GM15510 (cell line): ENCODE measurements at regions not wholly inside any gene's neighbourhood (a gene's known extent, or its start where the extent isn't known, plus 50 kb on each side); places are given as distances from the start of the nearest gene placed in this dataset.

ENCODE experiments used
- POLR2A ChIP-seq: IDR thresholded peaks from 3 replicates; pipeline ENCODE4 v1.6.1; 2011; ENCODE audit warnings: borderline replicate concordance; ENCODE audit not compliant: insufficient read length; ENCODE audit errors: extremely low read depth

DNA sequence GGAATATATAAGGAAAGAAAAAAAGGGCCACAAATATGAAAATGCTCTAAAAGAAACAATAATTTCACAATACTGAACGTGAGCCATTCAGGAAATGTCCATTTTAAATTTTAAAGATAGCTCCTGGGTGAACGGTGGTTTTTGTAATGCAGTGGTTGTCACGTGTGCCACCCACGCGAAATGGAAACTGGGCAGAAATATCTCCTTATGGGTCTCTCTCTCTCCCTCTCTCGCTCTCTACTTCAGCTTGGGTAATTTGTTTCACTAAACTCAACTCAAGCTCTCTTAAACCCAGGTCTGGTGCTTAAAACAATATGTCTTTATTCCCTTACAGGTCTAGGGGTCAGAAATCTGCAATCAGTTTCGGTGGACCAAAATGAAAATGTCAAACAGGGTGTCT lies 150.8 kb downstream of the OR2B2 start:
- TF ChIP-seq POLR2A = no peak

DNA sequence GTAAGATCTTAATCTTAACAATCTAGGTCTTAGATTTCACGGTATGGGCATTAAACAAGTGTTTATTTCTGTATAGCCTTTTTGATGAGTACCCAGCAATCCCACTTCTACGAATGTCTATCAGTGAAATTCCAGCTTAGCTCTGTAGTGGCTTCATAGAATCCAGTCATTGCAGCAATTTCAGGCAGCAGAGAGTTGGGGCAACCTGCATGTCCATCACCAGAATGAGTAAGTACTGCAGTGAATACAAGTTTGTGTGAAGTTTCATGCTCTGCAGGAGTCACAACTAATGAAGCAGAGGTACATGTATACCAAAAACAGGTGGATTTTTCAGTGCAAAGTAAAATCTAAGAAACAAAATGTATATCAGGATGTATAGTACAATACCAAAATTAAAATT lies 151.7 kb downstream of the OR2B2 start:
- no peak for TF ChIP-seq POLR2A

DNA sequence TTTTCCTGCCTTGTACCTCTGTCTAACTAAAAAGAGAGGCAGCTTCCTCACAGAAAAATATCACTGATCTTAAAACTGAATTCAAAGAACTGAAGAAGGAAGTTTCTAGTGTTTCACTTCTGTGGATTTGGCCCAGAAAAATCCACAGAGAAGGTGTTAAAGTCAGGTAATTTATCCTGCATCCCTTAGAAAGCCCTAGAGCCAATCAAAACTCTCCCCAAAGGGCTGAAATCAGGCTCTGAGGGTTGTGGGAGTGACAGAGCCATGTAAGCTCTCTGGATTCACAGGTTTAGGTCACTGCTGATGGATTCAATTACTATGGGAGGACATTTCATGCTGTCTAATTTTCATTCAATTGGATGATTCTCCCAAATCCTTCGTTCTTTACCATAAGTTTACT lies 152.3 kb downstream of the OR2B2 start:
- no peak for TF ChIP-seq POLR2A

DNA sequence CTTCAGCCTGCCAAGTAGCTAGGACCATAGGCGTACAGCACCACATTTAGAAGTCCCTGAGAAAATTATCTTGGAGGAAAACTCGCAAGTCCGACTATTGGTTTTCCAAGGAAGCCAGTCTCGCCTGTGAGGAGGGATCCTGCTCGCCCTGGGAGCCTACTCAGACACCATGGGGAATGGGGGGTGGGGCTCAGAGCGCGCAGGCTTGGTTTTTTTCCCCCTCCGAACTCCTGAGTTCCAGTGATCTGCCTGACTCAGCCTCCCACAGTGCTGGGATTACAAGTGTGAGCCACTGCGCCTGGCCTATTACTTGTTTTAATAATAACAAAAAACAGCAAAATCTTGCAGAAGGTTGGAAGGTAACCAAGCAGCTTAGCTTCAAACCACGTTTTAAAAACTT lies 153.7 kb downstream of the OR2B2 start:
- TF ChIP-seq POLR2A = no peak

DNA sequence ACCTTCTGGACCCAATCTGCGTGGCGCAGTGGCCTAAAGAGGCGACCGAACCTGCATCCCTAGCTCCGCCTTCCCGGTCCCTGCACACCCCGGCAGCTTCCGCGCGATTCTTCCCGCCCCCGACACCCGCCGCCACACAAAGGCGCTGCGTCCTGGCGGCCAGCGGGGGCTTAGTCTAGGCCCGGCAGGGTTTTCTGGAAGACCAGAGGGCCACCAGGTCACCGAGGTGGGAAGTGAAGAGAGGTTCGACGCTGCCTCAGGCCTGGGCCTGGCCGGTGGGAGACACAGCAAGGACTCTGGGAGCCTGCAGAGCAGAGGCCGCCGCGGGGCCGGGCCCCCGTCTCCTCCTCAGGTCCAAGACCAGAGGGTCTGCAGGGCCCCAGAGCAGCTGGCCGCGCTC lies 154.9 kb downstream of the OR2B2 start:
- TF ChIP-seq POLR2A = peak; percentile 57

DNA sequence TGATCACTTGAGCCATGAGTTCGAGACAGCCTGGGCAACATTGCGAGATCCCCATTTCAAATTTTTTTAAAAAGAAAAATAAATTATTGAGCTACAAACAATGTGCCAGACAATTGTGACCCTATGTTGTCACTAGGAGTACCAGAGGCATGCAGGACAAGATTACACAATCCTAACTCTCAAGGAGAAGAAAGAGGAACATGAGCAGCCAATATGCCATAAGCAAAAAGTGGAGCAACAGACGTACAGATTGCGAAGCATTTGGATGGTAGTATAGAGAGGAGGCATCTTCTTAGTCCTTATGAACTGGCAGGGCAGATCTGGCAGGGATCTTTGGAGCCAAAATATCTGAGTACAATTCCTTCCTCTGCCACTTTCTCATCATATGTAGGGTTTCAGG lies 156.4 kb downstream of the OR2B2 start:
- TF ChIP-seq POLR2A = no peak

DNA sequence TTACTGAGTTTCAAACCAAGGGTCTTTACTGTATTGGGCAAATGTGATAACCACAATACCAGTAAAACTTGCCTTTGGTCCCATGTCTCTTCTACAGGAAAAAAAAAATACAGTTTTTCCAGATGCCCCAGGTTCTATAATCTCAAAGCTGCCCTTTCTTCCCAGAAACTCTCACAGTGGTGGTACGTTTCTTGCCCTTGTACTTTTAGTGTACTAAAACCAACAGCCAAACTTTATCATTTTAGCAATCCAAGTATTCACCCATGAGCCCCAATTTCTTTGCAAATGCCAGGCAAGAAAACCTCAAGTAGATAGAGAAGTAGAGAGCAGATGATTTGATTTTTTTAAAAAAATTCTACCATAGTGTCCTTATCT lies 157.8 kb downstream of the OR2B2 start:
- no peak for TF ChIP-seq POLR2A

DNA sequence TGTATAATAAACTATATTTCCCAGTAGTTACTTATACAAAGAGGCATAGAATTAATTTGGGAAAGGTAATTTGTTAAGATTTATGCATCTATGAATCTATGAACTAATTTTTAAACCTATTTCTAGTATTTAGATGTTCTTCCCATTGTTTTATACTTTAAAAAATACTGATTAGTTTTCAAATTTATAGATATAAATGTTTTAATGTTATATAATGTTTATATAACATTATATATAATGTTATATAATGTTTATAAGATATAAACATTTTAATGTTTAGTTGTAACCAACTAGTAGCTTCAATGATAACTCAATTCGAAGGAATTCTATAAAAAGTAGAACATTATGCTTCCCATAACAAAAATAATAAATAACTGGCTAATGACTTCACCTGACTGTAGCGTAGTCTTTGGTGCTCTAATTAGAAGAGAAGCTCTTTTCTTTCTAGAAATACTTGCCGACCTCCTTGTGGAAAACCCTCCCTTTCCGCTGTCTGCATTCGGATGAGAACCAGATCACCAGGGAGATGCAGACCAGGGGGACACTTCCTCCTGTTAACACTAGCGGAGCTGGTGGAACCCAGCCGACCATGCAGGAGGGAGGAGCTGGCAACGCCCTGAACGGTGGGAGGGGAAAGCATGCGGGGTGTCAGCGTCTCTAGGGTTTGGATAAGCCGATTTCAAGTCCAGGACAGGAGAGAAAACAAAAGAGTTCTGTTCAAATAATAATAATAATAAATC lies 158.4 kb downstream of the OR2B2 start:
- peak; percentile 32 for TF ChIP-seq POLR2A

DNA sequence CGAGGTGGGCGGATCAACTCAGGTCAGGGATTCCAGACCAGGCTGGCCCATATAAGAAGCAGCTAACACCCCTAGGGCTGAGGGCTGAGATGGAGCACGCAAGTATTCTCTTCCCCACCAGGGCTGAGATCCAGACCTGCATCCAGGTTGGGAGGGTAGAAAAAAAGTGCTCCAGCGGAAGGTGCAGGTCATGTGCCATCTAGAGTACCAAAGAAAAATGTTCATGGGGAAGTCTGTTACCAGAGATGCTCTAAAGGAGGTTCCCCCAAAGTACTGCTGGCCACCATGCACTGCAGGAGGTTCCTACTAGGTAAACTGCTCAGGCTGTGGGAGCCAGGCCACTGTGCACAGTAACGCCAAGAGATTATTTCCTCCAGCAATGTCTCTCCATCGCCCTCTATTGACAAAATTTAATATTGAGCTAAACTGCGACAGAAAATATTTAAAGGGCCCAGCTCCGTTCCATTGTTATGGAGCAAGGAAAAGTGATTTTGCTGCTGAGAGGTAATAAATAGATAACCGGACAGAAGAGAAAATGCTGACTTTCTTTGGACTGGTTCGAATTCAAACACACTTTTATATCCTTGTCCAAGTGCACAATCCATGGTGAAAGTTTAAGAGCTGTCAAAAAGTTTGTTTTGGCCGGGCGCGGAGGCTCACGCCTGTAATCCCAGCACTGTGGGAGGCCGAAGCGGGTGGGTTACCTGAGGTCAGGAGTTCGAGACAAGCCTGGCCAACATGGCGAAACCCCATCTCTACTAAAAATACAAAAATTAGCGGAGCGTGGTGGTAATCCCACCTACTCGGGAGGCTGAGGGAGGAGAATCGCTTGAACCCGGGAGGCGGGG lies 159.9 kb downstream of the OR2B2 start:
- TF ChIP-seq POLR2A = no peak

DNA sequence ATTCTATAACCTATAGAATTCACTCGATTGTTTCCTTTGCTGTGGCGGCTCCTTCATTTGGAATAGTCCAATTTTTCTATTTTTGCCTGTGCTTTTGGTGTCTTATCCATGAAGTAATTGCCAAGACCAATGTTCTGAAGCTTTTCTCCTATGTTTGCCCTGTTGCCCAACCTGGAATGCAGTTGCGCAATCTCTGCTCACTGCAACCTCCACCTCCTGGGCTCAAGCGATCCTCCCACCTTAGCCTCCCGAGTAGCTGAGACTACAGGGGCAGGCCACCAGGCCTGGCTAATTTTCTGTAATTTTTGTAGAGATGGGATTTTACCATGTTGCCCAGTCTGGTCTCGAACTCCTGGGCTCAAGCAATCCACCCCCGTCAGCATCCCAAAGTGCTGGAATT lies 163.5 kb downstream of the OR2B2 start:
- TF ChIP-seq POLR2A = no peak

DNA sequence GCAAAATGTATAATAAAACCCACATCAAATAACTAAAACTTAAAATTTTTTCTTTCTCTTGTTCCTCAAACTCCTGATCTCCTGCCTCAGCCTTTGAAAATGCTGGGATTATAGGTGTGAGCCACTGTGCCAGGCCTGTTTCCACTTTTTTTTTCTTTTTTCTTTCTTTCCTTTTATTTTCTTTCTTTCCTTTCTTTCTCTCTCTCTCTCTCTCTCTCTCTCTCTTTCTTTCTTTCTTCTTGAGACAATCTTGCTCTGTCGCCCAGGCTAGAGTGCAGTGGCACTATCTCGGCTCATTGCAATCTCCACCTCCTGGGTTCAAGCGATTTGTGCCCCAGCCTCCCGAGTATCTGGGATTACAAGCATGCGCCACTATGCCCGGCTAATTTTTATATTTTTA lies 164.6 kb downstream of the OR2B2 start:
- no peak for TF ChIP-seq POLR2A

DNA sequence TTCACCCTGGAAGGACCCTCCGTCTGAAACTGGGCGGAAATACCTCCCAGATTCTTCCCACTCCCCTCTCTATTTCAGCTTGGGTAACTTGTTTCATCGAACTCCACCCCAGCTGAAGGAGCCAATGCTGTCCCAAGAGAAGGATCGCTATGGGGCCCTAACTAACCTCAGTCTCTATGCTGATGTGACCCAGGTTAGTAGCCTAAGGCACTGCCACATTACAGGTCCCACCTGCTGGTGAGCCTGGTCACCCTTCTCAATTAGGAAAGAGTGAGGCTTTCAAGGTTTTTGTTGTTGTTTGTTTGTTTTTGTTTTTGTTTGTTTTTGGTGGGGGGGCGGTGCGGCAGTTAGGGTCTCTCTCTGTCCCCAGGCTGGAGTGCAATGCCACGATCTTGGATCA lies 168.4 kb downstream of the OR2B2 start:
- no peak for TF ChIP-seq POLR2A

DNA sequence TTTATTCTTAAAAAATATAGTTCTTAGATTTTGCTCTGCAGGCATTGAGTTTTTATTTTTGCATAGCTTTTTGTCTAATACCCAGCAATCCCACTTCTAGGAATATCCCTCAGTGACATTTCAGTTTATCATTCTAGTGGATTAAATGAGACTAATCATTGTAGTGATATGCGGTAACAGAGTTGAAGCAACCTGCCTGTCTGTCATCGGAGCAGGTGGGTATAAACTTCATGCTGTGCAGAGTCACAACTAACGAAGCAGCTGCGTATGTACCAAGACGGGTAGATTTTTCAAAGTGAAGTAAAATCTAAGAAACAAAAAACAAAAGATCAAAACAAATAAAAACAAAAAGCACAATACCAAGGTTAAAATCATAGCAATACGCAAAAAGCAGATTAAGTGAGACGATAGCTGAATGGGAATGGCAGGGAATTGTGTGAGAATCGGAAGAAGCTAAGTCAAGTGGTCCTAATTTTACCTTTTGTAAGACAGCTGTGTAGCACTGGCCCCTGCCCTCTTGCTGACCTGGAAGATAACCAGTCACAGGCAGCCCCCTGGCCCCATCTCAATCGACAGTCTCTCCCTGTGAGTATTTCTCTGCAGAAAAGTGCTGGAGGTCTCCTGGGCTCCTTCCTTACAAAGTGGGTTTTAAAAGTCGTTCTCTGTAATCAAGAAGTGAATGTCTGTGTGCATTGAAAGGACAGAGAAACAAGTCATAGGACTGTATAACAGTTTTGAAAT lies 169.2 kb downstream of the OR2B2 start:
- TF ChIP-seq POLR2A = no peak

DNA sequence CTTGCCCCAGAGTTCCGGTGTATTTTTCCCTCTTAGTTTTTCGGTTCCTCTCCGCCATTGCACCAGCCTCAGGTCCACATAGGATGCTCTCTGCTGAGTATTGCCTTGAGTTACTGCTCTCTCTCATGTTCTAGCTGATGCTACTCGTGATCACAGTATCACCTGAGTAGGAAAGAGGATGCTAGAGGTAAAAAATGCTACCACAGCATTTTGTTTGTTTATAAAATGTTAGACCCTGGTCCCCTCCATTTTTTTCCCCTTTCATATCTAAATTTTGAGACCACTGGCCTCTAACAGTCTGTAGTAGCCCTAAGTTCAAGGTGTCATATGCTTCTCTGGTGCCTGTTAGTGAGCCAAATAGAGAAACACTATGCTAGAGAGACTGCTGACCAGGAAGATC lies 175.5 kb downstream of the OR2B2 start:
- no peak for TF ChIP-seq POLR2A

DNA sequence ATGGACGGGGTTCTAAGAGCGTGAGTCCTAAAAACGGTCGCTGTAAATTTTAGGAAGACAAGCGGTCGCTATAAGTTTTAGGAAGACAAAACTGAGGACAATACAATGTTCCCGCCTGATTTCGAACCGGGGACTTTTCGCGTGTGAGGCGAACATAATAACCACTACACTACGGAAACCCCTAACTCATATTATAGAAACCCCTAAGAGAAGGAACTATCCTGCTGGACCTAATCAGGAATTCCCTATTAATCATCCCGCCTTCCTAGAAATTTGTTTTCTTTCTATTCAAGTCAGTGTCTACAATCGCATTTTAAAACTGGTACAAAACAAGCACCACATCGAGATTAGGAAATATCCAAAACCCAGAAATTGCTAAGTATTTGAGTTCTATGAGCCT lies 183.8 kb downstream of the OR2B2 start:
- no peak for TF ChIP-seq POLR2A

DNA sequence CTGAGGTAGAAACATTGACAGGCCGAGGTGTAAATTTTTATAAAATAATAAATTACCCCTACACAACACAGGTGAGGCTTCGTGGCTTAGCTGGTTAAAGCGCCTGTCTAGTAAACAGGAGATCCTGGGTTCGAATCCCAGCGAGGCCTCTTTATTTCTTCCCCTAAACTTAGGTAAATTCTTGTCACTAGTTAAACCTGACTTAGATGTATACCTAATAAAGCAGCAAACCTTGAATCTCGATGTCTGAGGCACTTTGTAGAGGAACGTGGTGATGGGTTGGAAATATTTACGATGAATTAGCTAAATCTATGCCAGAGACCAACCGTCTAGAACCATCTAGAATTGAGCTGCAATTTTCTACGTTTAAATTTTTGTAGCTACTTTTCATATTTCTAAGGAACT lies 185.6 kb downstream of the OR2B2 start:
- no peak for TF ChIP-seq POLR2A
